A673 (cell line): ENCODE measurements at regions not wholly inside any gene's neighbourhood (a gene's known extent, or its start where the extent isn't known, plus 50 kb on each side); places are given as distances from the start of the nearest gene placed in this dataset.
A peak's percentile ranks its signal among the peaks of the same experiment; 100 is the strongest.

Source experiments
- BruUV-seq: library from RNA; stranded (reverse); fragments of 400-500 nt; replicated peaks from 2 replicates; lab custom pipeline; 2021; lab: Mats Ljungman, UMichigan
- CTCF ChIA-PET: fragments of 300-600 bp; sonication (Branson Sonifier 250); formaldehyde crosslinking; loops from one replicate; lab custom pipeline; 2022; ENCODE audit warnings: antibody characterized with exemption; lab: Charles Lee
- POLR2A ChIA-PET: fragments of 300-600 bp; sonication (Branson Sonifier 250); formaldehyde crosslinking; loops from one replicate; lab custom pipeline; 2022; ENCODE audit warnings: antibody characterized with exemption; ENCODE audit not compliant: low non-redundant PET; lab: Charles Lee
- DNase-seq: peaks from one replicate; pipeline ENCODE4 v3.0.0-alpha.2; 2015; ENCODE audit warnings: low spot score
- H3K27ac ChIP-seq: fragments of 200-600 bp; sonication (generic); 2 replicates; pipeline ENCODE4 v1.5.1; 2016; ENCODE audit warnings: mixed run types, low read depth, mild to moderate bottlenecking, mixed read lengths, antibody characterized with exemption, low read length; ENCODE audit not compliant: poor library complexity, severe bottlenecking
- H3K27me3 ChIP-seq: fragments of 200-600 bp; sonication (generic); replicated peaks from 2 replicates; pipeline ENCODE4 v1.6.1; 2017; ENCODE audit warnings: mixed run types, low read depth, mild to moderate bottlenecking, mixed read lengths, antibody characterized with exemption, low read length; ENCODE audit not compliant: insufficient read depth, poor library complexity
- H3K36me3 ChIP-seq: fragments of 200-600 bp; sonication (generic); 2 replicates; pipeline ENCODE4 v1.6.1; 2016; ENCODE audit warnings: mixed run types, mild to moderate bottlenecking, mixed read lengths, antibody characterized with exemption, low read length; ENCODE audit not compliant: insufficient read depth, poor library complexity, severe bottlenecking
- H3K4me1 ChIP-seq: fragments of 200-600 bp; sonication (generic); 2 replicates; pipeline ENCODE4 v1.6.1; 2017; ENCODE audit warnings: mixed run types, mild to moderate bottlenecking, mixed read lengths, antibody characterized with exemption, low read length; ENCODE audit not compliant: insufficient read depth, poor library complexity, severe bottlenecking
- H3K4me3 ChIP-seq: fragments of 200-600 bp; sonication (generic); 2 replicates; pipeline ENCODE4 v1.5.1; 2016; ENCODE audit warnings: low read depth, mixed run types, mild to moderate bottlenecking, mixed read lengths, low read length; ENCODE audit not compliant: poor library complexity, severe bottlenecking
- H3K9me3 ChIP-seq: fragments of 200-600 bp; sonication (generic); 2 replicates; pipeline ENCODE4 v1.6.1; 2016; ENCODE audit warnings: mixed run types, low read depth, mild to moderate bottlenecking, mixed read lengths, antibody characterized with exemption, low read length; ENCODE audit not compliant: poor library complexity, severe bottlenecking
- EZH2 ChIP-seq: fragments of 200-600 bp; sonication (generic); IDR thresholded peaks from 2 replicates; pipeline ENCODE4 v1.6.1; 2017; ENCODE audit warnings: borderline replicate concordance, low read depth, mild to moderate bottlenecking, mixed read lengths, antibody characterized with exemption, low read length; ENCODE audit not compliant: poor library complexity, severe bottlenecking
- intact Hi-C: fragments of 100-400 bp; cut with micrococcal nuclease; formaldehyde crosslinking; loops from one replicate; pipeline ENCODE4 v1.10.0; 2022; ENCODE audit not compliant: unreplicated experiment
- TF ChIP-seq, protein P1 (sequence below): fragments of 300-800, 200-600 bp; sonication (generic); conservative IDR thresholded peaks from 2 replicates; pipeline ENCODE4 v1.5.1; 2017; ENCODE audit warnings: low read depth, mild to moderate bottlenecking, antibody characterized with exemption, low read length, moderate library complexity, mixed read lengths

DNA sequence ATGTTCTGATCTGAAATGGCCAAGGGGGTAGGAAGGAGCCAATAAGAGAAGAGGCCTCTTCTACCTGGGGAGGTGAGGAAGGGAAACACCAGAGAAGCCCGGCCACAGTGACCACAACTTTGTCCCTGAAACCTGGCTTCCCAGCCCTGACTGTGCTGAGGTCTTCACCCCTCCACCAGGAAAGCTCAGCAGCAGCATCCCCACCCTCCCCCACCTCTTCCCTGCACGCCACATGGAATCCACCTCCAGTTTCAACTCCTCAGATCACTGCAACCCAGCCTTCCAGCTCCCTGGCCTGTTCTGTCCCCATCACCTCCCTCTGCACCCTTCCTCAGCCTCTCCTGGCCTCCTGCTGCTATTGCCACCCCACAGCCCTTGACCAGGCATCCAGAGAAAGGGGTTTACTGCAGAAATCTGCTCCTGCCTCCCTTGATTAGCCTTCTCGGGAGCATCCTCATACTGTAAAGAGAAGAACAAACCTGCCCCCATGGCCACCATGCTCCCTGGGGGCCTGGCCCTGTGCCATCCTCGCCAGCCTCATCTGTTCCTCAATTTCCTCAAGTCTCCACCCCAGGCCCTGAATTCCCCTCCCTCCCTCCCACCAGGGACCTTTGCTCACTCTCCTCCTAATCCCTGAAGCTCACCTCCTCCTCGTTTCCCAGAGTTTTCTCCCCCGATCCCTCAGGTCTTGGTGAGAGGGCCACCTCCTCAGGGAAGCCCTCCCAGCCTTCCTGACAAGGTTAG, 450.9 kb downstream of the MATN1 start:
- intact Hi-C loops, result no loop called here
- TF ChIP-seq EZH2, result no peak
- TF ChIP-seq, protein P1, sequence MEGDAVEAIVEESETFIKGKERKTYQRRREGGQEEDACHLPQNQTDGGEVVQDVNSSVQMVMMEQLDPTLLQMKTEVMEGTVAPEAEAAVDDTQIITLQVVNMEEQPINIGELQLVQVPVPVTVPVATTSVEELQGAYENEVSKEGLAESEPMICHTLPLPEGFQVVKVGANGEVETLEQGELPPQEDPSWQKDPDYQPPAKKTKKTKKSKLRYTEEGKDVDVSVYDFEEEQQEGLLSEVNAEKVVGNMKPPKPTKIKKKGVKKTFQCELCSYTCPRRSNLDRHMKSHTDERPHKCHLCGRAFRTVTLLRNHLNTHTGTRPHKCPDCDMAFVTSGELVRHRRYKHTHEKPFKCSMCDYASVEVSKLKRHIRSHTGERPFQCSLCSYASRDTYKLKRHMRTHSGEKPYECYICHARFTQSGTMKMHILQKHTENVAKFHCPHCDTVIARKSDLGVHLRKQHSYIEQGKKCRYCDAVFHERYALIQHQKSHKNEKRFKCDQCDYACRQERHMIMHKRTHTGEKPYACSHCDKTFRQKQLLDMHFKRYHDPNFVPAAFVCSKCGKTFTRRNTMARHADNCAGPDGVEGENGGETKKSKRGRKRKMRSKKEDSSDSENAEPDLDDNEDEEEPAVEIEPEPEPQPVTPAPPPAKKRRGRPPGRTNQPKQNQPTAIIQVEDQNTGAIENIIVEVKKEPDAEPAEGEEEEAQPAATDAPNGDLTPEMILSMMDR, result no peak
- ChIA-PET POLR2A (no interaction called here), CTCF (no interaction called here)
- BruUV-seq, result no TSS peak
- peak overlapping the region; percentile 81 for H3K27ac ChIP-seq
- no peak overlapping the region for H3K4me3 ChIP-seq
- H3K4me1 ChIP-seq, result peaks cover 62% of the 10 kb centered on the region
- no peaks in the 10 kb centered on the region for H3K36me3 ChIP-seq
- no peak for DNase-seq
- no peaks in the 10 kb centered on the region for H3K9me3 ChIP-seq
- H3K27me3 ChIP-seq, result no peaks in the 10 kb centered on the region

DNA sequence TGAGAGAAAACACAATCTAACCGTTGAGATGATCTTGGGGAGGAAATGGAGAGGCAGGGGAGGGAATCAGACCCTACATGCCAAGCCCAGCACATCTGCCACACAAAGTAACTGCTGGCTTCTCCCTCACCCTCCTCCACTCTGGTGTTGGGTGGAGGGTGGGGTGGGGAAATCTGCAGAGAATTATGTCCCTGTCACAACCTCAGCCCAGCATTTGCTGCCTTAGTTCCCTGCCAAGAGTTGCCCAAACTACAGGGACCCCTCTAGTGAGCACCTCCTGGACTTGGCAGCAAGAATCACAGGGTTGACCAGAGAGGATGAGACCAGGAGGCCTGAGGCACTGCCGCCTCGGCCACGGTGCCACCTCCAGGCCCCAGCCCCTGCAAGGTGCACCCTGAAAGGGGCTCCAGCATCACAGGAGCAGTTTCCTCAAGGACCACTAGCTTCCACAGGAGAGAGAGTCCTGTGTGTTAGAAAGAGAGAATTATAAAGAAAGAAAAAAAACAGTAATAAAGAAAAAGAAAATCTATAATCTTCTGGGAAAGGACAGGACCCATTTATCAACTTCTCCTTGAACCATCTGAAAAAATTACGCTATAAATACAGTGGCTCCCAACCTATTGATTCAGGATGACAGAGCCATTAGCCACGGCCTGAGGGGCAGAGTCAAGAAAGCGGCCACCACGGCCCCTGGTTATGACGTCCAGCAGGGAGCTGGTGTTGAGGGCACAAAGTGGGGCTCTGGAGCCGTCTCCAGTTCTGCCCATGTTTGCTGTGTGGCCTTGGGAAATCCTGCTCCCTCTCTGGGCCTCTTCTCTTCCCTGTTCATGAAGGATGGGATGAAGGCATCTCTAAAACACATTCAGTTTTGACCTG, 451.7 kb downstream of the MATN1 start:
- no TSS peak for BruUV-seq
- H3K27ac ChIP-seq, result peak overlapping the region; percentile 48
- no peak for DNase-seq
- POLR2A ChIA-PET, result no interaction called here
- H3K9me3 ChIP-seq, result no peaks in the 10 kb centered on the region
- peaks cover 54% of the 10 kb centered on the region for H3K4me1 ChIP-seq
- no peaks in the 10 kb centered on the region for H3K36me3 ChIP-seq
- intact Hi-C loops, result no loop called here
- H3K4me3 ChIP-seq, result no peak overlapping the region
- CTCF ChIA-PET, result no interaction called here
- TF ChIP-seq, protein P1, result no peak
- no peak for TF ChIP-seq EZH2
- H3K27me3 ChIP-seq, result no peaks in the 10 kb centered on the region

DNA sequence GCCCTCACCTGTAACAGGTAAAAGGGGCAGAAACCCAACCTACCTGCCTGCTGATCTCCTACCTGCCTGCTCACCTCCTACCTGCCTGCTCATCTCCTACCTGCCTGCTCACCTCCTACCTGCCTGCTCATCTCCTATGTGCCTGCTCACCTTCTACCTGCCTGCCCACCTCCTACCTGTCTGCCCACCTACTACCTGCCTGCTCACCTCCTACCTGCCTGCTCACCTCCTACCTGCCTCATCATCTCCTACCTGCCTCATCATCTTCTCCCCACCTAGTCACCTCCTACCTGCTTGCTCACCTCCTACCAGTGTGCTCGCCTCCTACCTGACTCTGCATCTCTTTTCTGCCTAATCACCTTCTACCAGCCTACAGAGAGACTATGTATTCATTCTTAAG, 452.9 kb downstream of the MATN1 start:
- CTCF ChIA-PET, result no interaction called here
- Histone ChIP-seq H3K4me3 (no peak overlapping the region), H3K9me3 (no peaks in the 10 kb centered on the region), H3K27me3 (no peaks in the 10 kb centered on the region), H3K36me3 (no peaks in the 10 kb centered on the region), H3K4me1 (peaks cover 43% of the 10 kb centered on the region), H3K27ac (no peak overlapping the region)
- TF ChIP-seq, protein P1, result no peak
- no peak for TF ChIP-seq EZH2
- intact Hi-C loops, result no loop called here
- no peak for DNase-seq
- POLR2A ChIA-PET, result no interaction called here
- BruUV-seq, result no TSS peak
